Prostate gland (tissue), 2 donors: ENCODE measurements at regions not wholly inside any gene's neighbourhood (a gene's known extent, or its start where the extent isn't known, plus 50 kb on each side); places are given as distances from the start of the nearest gene placed in this dataset.

Experiments used
- POLR2A ChIP-seq: fragments of 450-650 bp; IDR thresholded peaks from one replicate; pipeline ENCODE4 v1.6.1; 2016; ENCODE audit warnings: antibody characterized with exemption, mild to moderate bottlenecking
- POLR2AphosphoS5 ChIP-seq: sonication (generic); formaldehyde crosslinking; IDR thresholded peaks from one replicate; pipeline ENCODE4 v1.6.1; 2017; ENCODE audit warnings: antibody characterized with exemption
- TF ChIP-seq, protein P1 (sequence below), 4 experiments: fragments of 200-600 bp in 2 of 4; fragments of 450-650 bp in 2 of 4; sonication (generic) in 2 of 4; IDR thresholded peaks; 1 replicate in 3 of 4; 2 replicates in 1 of 4; pipeline ENCODE4 v1.5.1; 2016 to 2019; ENCODE audit warnings: antibody characterized with exemption in 4 of 4, mild to moderate bottlenecking in 2 of 4, moderate library complexity in 2 of 4

GRCh38 chr13:105630431-105630830 is 905.0 kb downstream of the EFNB2 start:
- no peak for TF ChIP-seq POLR2A
- TF ChIP-seq, protein P1, sequence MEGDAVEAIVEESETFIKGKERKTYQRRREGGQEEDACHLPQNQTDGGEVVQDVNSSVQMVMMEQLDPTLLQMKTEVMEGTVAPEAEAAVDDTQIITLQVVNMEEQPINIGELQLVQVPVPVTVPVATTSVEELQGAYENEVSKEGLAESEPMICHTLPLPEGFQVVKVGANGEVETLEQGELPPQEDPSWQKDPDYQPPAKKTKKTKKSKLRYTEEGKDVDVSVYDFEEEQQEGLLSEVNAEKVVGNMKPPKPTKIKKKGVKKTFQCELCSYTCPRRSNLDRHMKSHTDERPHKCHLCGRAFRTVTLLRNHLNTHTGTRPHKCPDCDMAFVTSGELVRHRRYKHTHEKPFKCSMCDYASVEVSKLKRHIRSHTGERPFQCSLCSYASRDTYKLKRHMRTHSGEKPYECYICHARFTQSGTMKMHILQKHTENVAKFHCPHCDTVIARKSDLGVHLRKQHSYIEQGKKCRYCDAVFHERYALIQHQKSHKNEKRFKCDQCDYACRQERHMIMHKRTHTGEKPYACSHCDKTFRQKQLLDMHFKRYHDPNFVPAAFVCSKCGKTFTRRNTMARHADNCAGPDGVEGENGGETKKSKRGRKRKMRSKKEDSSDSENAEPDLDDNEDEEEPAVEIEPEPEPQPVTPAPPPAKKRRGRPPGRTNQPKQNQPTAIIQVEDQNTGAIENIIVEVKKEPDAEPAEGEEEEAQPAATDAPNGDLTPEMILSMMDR (IDR thresholded peaks at IDR 0.05): no peak
- no peak for TF ChIP-seq POLR2AphosphoS5
